A549 (cell line): ENCODE measurements at regions not wholly inside any gene's neighbourhood (a gene's known extent, or its start where the extent isn't known, plus 50 kb on each side); places are given as distances from the start of the nearest gene placed in this dataset.
A peak's percentile ranks its signal among the peaks of the same experiment; 100 is the strongest.

Experiments used
- ATAC-seq, 2 experiments: fragments of 200-7000 bp in 1 of 2; fragments of >200 bp in 1 of 2; cut with Nextera tagmentation in 1 of 2; cut with Tn5 transposase in 1 of 2; 3 replicates each; pipeline versions ENCODE4 v1.8.0 to v1.9.1; 2018 to 2020; ENCODE audit warnings: mild to moderate bottlenecking in 1 of 2, moderate library complexity in 1 of 2
- CTCF ChIA-PET: fragments of 300-600 bp; sonication (Branson Sonifier 250); formaldehyde crosslinking; extraction: SDS; loops from one replicate; lab custom pipeline; 2021; ENCODE audit warnings: antibody characterized with exemption, inconsistent platforms; lab: Yijun Ruan, JAX
- POLR2A ChIA-PET: fragments of 350-600 bp; formaldehyde crosslinking; extraction: SDS; loops from one replicate; lab custom pipeline; 2021; ENCODE audit warnings: antibody characterized with exemption, inconsistent platforms; lab: Yijun Ruan, JAX
- DNase-seq, 2 experiments: peaks; one replicate each; pipeline versions ENCODE4 v3.0.0 to v3.0.0-alpha.2; 2011 to 2016; ENCODE audit warnings: low read depth in 1 of 2, low spot score in 1 of 2
- FAIRE-seq: peaks from 2 replicates; lab custom pipeline; 2011; peaks lifted over from hg19 to GRCh38; lab: Jason Lieb, UNC
- H3K27ac ChIP-seq, 2 experiments: fragments of >200 bp; sonication (Bioruptor Twin); formaldehyde crosslinking; 3 replicates each; pipeline ENCODE4 v1.5.1; 2016 to 2017
- H3K4me1 ChIP-seq: fragments of >200 bp; sonication (Bioruptor Twin); formaldehyde crosslinking; 3 replicates; pipeline ENCODE4 v1.6.1; 2016
- H3K4me2 ChIP-seq: fragments of >200 bp; sonication (Bioruptor Twin); formaldehyde crosslinking; 3 replicates; pipeline ENCODE4 v1.6.1; 2016
- H3K4me3 ChIP-seq: fragments of >200 bp; sonication (Bioruptor Twin); formaldehyde crosslinking; 3 replicates; pipeline ENCODE4 v1.5.1; 2016
- H3K9me3 ChIP-seq: fragments of >200 bp; sonication (Bioruptor Twin); formaldehyde crosslinking; 3 replicates; pipeline ENCODE4 v1.6.1; 2016
- CBX2 ChIP-seq: fragments of 200-600 bp; sonication (generic); IDR thresholded peaks from 2 replicates; pipeline ENCODE4 v1.6.1; 2016; ENCODE audit warnings: low read depth, mild to moderate bottlenecking, borderline replicate concordance
- CBX8 ChIP-seq: fragments of 200-600 bp; sonication (generic); IDR thresholded peaks from 2 replicates; pipeline ENCODE4 v1.6.1; 2016
- CEBPB ChIP-seq, 2 experiments: fragments of >200 bp in 1 of 2; sonication (Bioruptor Twin) in 1 of 2; formaldehyde crosslinking in 1 of 2; IDR thresholded peaks; 2 replicates each; pipeline ENCODE4 v1.6.1; 2012 to 2016
- CHD2 ChIP-seq: fragments of 150-350 bp; IDR thresholded peaks from 2 replicates; pipeline ENCODE4 v1.6.1; 2014; ENCODE audit warnings: low read length; ENCODE audit not compliant: partially characterized antibody
- EP300 ChIP-seq, 2 experiments: fragments of >200 bp; sonication (Bioruptor Twin); formaldehyde crosslinking; IDR thresholded peaks; 2 replicates in 1 of 2; 3 replicates in 1 of 2; pipeline ENCODE4 v1.6.1; 2016 to 2017
- FOSB ChIP-seq: fragments of 250-450 bp; sonication (Bioruptor Pico); IDR thresholded peaks from 2 replicates; pipeline ENCODE4 v1.5.0; 2020; ENCODE audit warnings: mild to moderate bottlenecking, moderate library complexity
- HDAC2 ChIP-seq: fragments of 200-600 bp; sonication (generic); IDR thresholded peaks from 2 replicates; pipeline ENCODE4 v1.6.1; 2016
- HOXA7 ChIP-seq: fragments of 250-450 bp; sonication (Bioruptor Pico); IDR thresholded peaks from 2 replicates; pipeline ENCODE4 v1.5.0; 2020; ENCODE audit warnings: mild to moderate bottlenecking, moderate library complexity
- HOXB13 ChIP-seq: fragments of 250-450 bp; sonication (Bioruptor Pico); IDR thresholded peaks from 2 replicates; pipeline ENCODE4 v1.5.0; 2020; ENCODE audit warnings: low read depth, mild to moderate bottlenecking, moderate library complexity
- HOXB5 ChIP-seq: fragments of 250-450 bp; sonication (Bioruptor Pico); IDR thresholded peaks from 2 replicates; pipeline ENCODE4 v1.5.0; 2020; ENCODE audit warnings: mild to moderate bottlenecking, moderate library complexity
- JUNB ChIP-seq: fragments of >200 bp; sonication (Bioruptor Twin); formaldehyde crosslinking; IDR thresholded peaks from 2 replicates; pipeline ENCODE4 v1.6.1; 2016
- KDM1A ChIP-seq: fragments of 200-600 bp; sonication (generic); IDR thresholded peaks from 2 replicates; pipeline ENCODE4 v1.6.1; 2016; ENCODE audit warnings: low read depth, mild to moderate bottlenecking
- KDM5A ChIP-seq: fragments of 200-600 bp; sonication (generic); IDR thresholded peaks from 2 replicates; pipeline ENCODE4 v1.6.1; 2016; ENCODE audit warnings: antibody characterized with exemption, mild to moderate bottlenecking
- MYC ChIP-seq: IDR thresholded peaks from 2 replicates; pipeline ENCODE4 v1.6.1; 2012; ENCODE audit warnings: mild to moderate bottlenecking, inconsistent platforms, low read length, improper control_type of control experiment, borderline replicate concordance
- NPAS2 ChIP-seq: fragments of 250-450 bp; sonication (Bioruptor Pico); IDR thresholded peaks from 2 replicates; pipeline ENCODE4 v1.8.0; 2022; ENCODE audit warnings: mild to moderate bottlenecking, moderate library complexity, borderline replicate concordance
- PHF8 ChIP-seq: fragments of 200-600 bp; sonication (generic); IDR thresholded peaks from 2 replicates; pipeline ENCODE4 v1.6.1; 2016; ENCODE audit warnings: low read depth, mild to moderate bottlenecking, antibody characterized with exemption, moderate library complexity, borderline replicate concordance
- POLR2A ChIP-seq: IDR thresholded peaks from 2 replicates; pipeline ENCODE4 v1.6.1; 2012; ENCODE audit warnings: mild to moderate bottlenecking, low read length
- RAD21 ChIP-seq, 2 experiments: fragments of >200 bp in 1 of 2; sonication (Bioruptor Twin) in 1 of 2; formaldehyde crosslinking in 1 of 2; IDR thresholded peaks in 1 of 2; conservative IDR thresholded peaks in 1 of 2; 2 replicates in 1 of 2; 3 replicates in 1 of 2; pipeline ENCODE4 v1.6.1; 2012 to 2018; ENCODE audit warnings: inconsistent platforms in 1 of 2
- SMC3 ChIP-seq: fragments of >200 bp; sonication (Bioruptor Twin); formaldehyde crosslinking; IDR thresholded peaks from 3 replicates; pipeline ENCODE4 v1.6.1; 2018; ENCODE audit warnings: inconsistent platforms
- TP53 ChIP-seq: fragments of 250-450 bp; sonication (Bioruptor Pico); IDR thresholded peaks from 2 replicates; pipeline ENCODE4 v1.5.0; 2021; ENCODE audit warnings: mild to moderate bottlenecking, moderate library complexity
- ZC3H11A ChIP-seq: fragments of 450-650 bp; IDR thresholded peaks from 2 replicates; pipeline ENCODE4 v1.6.1; 2014; ENCODE audit warnings: antibody characterized with exemption, mild to moderate bottlenecking
- ZNF302 ChIP-seq: fragments of 250-450 bp; sonication (Bioruptor Pico); IDR thresholded peaks from 2 replicates; pipeline ENCODE4 v1.9.0; 2021; ENCODE audit warnings: inconsistent platforms, mild to moderate bottlenecking, moderate library complexity
- WGBS: methylation state at CpG from one replicate; pipeline ENCODE4 v1.1.6; 2017; ENCODE audit errors: missing lambda C conversion rate; 5-methylcytosine and 5-hydroxymethylcytosine counted together
- TF ChIP-seq, protein P1 (sequence below): fragments of 450-650 bp; IDR thresholded peaks from 2 replicates; pipeline ENCODE4 v1.6.1; 2014; ENCODE audit warnings: antibody characterized with exemption
- TF ChIP-seq, protein P2 (sequence below): fragments of >200 bp; sonication (Bioruptor Twin); formaldehyde crosslinking; IDR thresholded peaks from 2 replicates; pipeline ENCODE4 v1.6.1; 2016
- TF ChIP-seq, protein P3 (sequence below): fragments of 200-600 bp; sonication (generic); IDR thresholded peaks from 2 replicates; pipeline ENCODE4 v1.6.1; 2016; ENCODE audit warnings: antibody characterized with exemption, mild to moderate bottlenecking, moderate library complexity
- TF ChIP-seq, protein P4 (sequence below): fragments of >200 bp; sonication (Bioruptor Twin); formaldehyde crosslinking; IDR thresholded peaks from 3 replicates; pipeline ENCODE4 v1.5.1; 2016

DNA sequence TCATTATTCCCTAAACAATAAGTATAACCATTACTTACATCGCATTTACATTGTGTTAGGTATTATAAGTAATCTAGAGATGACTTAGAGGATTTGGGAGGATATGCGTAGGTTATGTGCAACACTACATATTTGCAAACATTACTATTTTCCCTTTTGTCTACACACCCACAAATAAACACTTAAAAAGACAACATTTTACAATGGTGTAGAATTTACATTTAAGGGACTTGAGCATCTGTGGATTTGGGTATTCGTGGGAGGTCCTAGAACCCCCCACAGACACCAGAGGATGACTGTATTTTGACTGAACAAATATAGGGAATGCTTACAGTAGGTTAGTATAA, 220.2 kb upstream of the MYO3A start:
- TF ChIP-seq, protein P1, sequence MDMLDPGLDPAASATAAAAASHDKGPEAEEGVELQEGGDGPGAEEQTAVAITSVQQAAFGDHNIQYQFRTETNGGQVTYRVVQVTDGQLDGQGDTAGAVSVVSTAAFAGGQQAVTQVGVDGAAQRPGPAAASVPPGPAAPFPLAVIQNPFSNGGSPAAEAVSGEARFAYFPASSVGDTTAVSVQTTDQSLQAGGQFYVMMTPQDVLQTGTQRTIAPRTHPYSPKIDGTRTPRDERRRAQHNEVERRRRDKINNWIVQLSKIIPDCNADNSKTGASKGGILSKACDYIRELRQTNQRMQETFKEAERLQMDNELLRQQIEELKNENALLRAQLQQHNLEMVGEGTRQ: no peak
- TF ChIP-seq CBX2 (no peak), HOXB5 (CRISPR knock-in tag) (no peak), ZNF302 (no peak), EP300 (IDR thresholded peaks at IDR 0.05) (no peak)
- H3K4me3 ChIP-seq: no peak overlapping the region
- CTCF ChIA-PET: interaction anchor here (1.3 to 4.4 kb wide), 4 partner anchors 12 to 601 kb away, joined by 3 to 31 read pairs (median 8); no protein-coding TSS in a partner anchor
- DNase-seq (no peak), ATAC-seq (no peak), FAIRE-seq (no peak)
- no peaks in the 10 kb centered on the region for H3K4me1 ChIP-seq
- H3K4me2 ChIP-seq: peak overlapping the region; percentile 51; the same call in 1 of the 3 replicates
- H3K9me3 ChIP-seq: no peaks in the 10 kb centered on the region
- WGBS: 49% methylated on average over 3 of the region's 3 CpGs
- no peak overlapping the region for H3K27ac ChIP-seq
- POLR2A ChIA-PET: interaction anchor here (0.5 kb wide), 1 partner anchor 179 kb away, joined by 3 read pairs; no protein-coding TSS in a partner anchor

DNA sequence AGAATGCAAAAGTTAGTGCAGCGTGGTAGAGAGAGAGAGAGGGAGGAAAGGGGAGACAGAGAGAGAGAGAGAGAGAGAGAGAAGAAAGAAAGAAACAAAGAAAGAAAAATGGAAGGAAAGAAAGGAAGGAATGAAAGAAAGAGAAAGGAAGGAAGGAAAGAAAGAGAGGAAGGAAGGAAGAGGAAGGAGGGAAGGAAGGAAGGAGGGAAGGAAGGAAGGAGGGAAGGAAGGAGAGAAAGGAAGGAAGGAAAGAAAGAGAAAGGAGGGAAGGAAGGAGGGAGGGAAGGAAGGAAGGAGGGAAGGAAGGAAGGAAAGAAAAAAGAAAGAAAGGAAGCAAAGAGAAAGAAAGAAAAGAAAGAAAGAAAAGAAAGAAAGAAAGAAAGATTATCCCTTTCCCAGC, 209.8 kb upstream of the MYO3A start:
- H3K4me1 ChIP-seq: no peaks in the 10 kb centered on the region
- no CpG with 5 or more reads among the region's 1 CpG for WGBS
- ChIA-PET CTCF (interaction anchor here (0.5 kb wide), 1 partner anchor 28 kb away, joined by 4 read pairs; no protein-coding TSS in a partner anchor), POLR2A (no interaction called here)
- FAIRE-seq (no peak), ATAC-seq (no peak), DNase-seq (no peak)
- H3K27ac ChIP-seq: no peak overlapping the region
- no peak overlapping the region for H3K4me2 ChIP-seq
- no peaks in the 10 kb centered on the region for H3K9me3 ChIP-seq
- H3K4me3 ChIP-seq: no peak overlapping the region
- no peak for TF ChIP-seq JUNB
- TF ChIP-seq NPAS2 (CRISPR knock-in tag): no peak
- TF ChIP-seq POLR2A: no peak
- TF ChIP-seq CEBPB (IDR thresholded peaks at IDR 0.05): no peak
- TF ChIP-seq ZC3H11A: no peak
- TF ChIP-seq CBX2: no peak
- TF ChIP-seq, protein P2, sequence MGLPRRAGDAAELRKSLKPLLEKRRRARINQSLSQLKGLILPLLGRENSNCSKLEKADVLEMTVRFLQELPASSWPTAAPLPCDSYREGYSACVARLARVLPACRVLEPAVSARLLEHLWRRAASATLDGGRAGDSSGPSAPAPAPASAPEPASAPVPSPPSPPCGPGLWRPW: no peak
- no peak for TF ChIP-seq HOXB5 (CRISPR knock-in tag)
- TF ChIP-seq, protein P1: no peak
- no peak for TF ChIP-seq HOXA7 (CRISPR knock-in tag)
- TF ChIP-seq HDAC2: no peak
- TF ChIP-seq EP300 (IDR thresholded peaks at IDR 0.05): no peak
- TF ChIP-seq FOSB (CRISPR knock-in tag): no peak
- TF ChIP-seq PHF8: no peak
- TF ChIP-seq KDM5A: no peak
- TF ChIP-seq CHD2: no peak
- no peak for TF ChIP-seq TP53 (CRISPR knock-in tag)

DNA sequence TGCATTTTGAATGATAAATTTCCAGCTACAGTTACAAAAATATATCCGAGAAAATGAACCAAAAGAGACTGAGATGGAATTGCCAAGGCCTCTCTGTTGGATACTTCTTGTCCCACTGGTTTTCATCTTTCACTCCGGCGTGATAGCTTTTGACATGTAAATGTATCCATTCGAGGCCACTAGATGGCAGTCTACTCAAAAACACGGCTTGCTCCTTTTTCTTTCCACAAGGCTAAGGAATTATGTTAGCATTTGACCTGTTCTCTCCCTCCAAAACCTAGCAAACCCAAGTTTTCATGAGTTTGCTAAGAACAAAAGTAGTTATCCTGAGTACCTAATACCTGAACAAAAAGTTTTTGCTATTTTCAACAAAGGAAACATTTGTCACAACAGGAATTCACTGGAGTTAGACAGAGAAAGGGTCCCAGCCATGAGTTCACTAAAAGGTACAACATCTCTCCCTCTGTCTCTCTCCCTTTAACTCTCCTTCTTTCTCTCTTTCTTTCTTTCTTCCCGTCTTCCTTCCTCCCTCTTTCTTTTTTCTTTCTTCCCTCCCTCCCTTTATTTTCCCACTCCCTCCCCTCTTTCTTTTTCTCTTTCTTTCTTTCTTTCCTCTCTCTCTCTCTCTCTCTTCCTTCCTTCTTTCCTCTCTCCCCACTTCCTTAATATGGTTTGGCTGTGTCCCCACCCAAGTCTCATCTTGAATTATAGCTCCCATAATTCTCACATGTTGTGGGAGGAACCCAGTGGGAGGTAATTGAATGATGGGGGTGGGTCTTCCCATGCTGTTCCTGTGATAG, 207.9 kb upstream of the MYO3A start:
- ATAC-seq (peak; percentile 85 to 90), DNase-seq (peak; percentile 47 to 66), FAIRE-seq (peak; percentile 83)
- peak; percentile 49 for TF ChIP-seq SMC3
- TF ChIP-seq CHD2: no peak
- no peak for TF ChIP-seq HOXB13 (CRISPR knock-in tag)
- TF ChIP-seq ZNF302: no peak
- TF ChIP-seq KDM1A: no peak
- TF ChIP-seq, protein P3, sequence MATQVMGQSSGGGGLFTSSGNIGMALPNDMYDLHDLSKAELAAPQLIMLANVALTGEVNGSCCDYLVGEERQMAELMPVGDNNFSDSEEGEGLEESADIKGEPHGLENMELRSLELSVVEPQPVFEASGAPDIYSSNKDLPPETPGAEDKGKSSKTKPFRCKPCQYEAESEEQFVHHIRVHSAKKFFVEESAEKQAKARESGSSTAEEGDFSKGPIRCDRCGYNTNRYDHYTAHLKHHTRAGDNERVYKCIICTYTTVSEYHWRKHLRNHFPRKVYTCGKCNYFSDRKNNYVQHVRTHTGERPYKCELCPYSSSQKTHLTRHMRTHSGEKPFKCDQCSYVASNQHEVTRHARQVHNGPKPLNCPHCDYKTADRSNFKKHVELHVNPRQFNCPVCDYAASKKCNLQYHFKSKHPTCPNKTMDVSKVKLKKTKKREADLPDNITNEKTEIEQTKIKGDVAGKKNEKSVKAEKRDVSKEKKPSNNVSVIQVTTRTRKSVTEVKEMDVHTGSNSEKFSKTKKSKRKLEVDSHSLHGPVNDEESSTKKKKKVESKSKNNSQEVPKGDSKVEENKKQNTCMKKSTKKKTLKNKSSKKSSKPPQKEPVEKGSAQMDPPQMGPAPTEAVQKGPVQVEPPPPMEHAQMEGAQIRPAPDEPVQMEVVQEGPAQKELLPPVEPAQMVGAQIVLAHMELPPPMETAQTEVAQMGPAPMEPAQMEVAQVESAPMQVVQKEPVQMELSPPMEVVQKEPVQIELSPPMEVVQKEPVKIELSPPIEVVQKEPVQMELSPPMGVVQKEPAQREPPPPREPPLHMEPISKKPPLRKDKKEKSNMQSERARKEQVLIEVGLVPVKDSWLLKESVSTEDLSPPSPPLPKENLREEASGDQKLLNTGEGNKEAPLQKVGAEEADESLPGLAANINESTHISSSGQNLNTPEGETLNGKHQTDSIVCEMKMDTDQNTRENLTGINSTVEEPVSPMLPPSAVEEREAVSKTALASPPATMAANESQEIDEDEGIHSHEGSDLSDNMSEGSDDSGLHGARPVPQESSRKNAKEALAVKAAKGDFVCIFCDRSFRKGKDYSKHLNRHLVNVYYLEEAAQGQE: no peak
- no peak for TF ChIP-seq MYC
- TF ChIP-seq HOXB5 (CRISPR knock-in tag): no peak
- TF ChIP-seq, protein P4, sequence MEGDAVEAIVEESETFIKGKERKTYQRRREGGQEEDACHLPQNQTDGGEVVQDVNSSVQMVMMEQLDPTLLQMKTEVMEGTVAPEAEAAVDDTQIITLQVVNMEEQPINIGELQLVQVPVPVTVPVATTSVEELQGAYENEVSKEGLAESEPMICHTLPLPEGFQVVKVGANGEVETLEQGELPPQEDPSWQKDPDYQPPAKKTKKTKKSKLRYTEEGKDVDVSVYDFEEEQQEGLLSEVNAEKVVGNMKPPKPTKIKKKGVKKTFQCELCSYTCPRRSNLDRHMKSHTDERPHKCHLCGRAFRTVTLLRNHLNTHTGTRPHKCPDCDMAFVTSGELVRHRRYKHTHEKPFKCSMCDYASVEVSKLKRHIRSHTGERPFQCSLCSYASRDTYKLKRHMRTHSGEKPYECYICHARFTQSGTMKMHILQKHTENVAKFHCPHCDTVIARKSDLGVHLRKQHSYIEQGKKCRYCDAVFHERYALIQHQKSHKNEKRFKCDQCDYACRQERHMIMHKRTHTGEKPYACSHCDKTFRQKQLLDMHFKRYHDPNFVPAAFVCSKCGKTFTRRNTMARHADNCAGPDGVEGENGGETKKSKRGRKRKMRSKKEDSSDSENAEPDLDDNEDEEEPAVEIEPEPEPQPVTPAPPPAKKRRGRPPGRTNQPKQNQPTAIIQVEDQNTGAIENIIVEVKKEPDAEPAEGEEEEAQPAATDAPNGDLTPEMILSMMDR: peak; percentile 85
- peak; percentile 67 to 69 for TF ChIP-seq RAD21 (conservative IDR thresholded peaks at IDR 0.05 in 1 of 2, IDR thresholded peaks at IDR 0.05 in 1 of 2)
- no peak for TF ChIP-seq CBX8
- no peak overlapping the region for H3K4me3 ChIP-seq
- H3K9me3 ChIP-seq: no peaks in the 10 kb centered on the region
- H3K27ac ChIP-seq: no peak overlapping the region
- CTCF ChIA-PET: interaction anchor here (0.6 to 1.2 kb wide), 9 partner anchors 12 to 1176 kb away, joined by 3 to 6 read pairs (median 3); no protein-coding TSS in a partner anchor
- WGBS: under 1% methylated on average over 6 of the region's 6 CpGs
- no peaks in the 10 kb centered on the region for H3K4me1 ChIP-seq
- POLR2A ChIA-PET: no interaction called here
- H3K4me2 ChIP-seq: no peak overlapping the region
